ENCODE measurements at regions not wholly inside any gene's neighbourhood (a gene's known extent, or its start where the extent isn't known, plus 50 kb on each side); places are given as distances from the start of the nearest gene placed in this dataset.

DNA sequence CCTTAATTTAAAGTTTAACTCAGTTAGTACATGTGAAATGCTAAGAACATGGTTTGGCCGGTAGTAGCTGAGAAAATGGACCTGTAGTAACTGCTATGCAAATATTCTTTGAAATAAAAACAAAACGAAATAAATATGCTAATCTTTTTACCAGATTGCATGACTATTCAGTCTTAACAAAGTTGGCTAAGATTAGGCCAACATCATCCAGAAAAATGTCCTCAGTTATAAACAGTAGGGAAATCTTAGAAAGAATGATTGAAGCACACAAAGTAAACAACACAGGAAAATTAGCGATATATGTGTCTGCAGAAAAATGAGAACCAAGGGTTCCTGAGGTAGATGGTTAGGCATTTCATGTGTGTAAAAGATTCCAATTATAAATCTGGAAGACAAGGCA lies 832.1 kb downstream of the TUSC7 start:
- TF ChIP-seq GATA2 (IDR thresholded peaks at IDR 0.05; ENCODE audit: low read depth, low read length) (no peak), GATA3 (IDR thresholded peaks at IDR 0.05; ENCODE audit: low read depth, low read length) (no peak)
